ENCODE measurements at regions not wholly inside any gene's neighbourhood (a gene's known extent, or its start where the extent isn't known, plus 50 kb on each side); places are given as distances from the start of the nearest gene placed in this dataset.

DNA sequence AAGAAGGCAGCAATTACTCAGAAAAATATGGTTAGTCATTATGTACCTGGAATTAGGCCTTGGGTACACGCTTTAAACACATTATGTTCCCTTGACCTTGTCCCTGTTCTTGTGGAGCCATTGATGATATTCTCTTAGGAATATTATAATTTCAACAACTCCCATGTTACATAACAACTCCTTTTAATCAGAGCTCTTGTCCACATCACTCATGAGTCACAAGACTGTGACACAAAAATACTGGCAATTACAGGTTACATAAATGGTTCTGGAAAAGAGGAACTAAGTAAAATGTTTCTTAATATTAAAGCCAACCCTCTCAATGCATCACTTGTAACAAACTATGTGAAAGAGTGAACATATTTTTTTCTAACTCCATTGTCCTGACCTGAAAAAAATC, 143.8 kb upstream of the PCLO start:
- no peak overlapping the region for H3K4me3 ChIP-seq (ENCODE audit: low read depth, poor library complexity, severe bottlenecking)
- no peak for DNase-seq (ENCODE audit: low spot score in 2 of 2)
- TF ChIP-seq POLR2A (IDR thresholded peaks at IDR 0.05) = no peak
- TF ChIP-seq, protein P1, sequence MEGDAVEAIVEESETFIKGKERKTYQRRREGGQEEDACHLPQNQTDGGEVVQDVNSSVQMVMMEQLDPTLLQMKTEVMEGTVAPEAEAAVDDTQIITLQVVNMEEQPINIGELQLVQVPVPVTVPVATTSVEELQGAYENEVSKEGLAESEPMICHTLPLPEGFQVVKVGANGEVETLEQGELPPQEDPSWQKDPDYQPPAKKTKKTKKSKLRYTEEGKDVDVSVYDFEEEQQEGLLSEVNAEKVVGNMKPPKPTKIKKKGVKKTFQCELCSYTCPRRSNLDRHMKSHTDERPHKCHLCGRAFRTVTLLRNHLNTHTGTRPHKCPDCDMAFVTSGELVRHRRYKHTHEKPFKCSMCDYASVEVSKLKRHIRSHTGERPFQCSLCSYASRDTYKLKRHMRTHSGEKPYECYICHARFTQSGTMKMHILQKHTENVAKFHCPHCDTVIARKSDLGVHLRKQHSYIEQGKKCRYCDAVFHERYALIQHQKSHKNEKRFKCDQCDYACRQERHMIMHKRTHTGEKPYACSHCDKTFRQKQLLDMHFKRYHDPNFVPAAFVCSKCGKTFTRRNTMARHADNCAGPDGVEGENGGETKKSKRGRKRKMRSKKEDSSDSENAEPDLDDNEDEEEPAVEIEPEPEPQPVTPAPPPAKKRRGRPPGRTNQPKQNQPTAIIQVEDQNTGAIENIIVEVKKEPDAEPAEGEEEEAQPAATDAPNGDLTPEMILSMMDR (IDR thresholded peaks at IDR 0.05) = no peak
- 0% methylated on average over 1 of the region's 1 CpG for WGBS, 2 donors
- intact Hi-C loops (cut with DNase I; ENCODE audit: low total_unique reads) = no loop called here

DNA sequence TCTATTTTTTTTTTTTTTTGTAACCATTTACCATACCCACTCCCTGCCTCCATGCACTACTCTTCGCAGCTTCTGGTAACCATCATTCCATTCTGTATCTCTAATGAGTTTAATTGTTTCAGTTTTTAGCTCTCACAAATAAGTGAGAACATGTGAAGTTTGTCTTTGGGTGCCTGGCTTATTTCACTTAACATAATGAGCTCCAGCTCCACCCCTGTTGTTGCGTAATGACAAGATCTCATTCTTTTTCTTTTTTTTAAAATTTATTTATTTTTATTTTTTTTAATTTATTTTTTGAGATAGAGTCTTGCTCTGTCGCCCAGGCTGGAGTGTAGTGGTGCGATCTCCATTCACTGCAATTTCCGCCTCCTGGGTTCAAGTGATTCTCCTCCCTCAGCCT, 142.3 kb upstream of the PCLO start:
- 77 to 93% methylated on average over 5 of the region's 5 CpGs for WGBS, 2 donors
- TF ChIP-seq POLR2A (IDR thresholded peaks at IDR 0.05) = no peak
- TF ChIP-seq, protein P1 (IDR thresholded peaks at IDR 0.05) = no peak
- H3K4me3 ChIP-seq (ENCODE audit: low read depth, poor library complexity, severe bottlenecking) = no peak overlapping the region
- intact Hi-C loops (cut with DNase I; ENCODE audit: low total_unique reads) = no loop called here
- DNase-seq (ENCODE audit: low spot score in 2 of 2) = no peak

DNA sequence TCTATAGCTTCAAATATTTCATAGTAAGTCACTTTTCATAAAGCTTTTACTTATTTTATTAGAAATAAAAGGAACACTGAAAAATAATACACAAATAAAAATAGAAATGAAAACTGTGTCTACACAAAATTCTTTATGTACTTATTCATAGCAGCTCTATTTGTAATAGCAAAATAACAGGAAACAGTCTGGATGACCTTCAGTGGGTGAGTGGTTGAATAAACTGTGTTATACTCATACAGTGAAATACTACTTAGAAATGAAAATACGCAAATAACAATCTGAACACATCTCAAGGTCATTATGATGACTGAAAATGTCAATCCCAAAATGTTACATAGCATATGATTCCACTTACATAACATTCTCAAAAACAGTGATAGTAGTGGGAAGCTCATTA, 138.7 kb upstream of the PCLO start:
- H3K4me3 ChIP-seq (ENCODE audit: low read depth, poor library complexity, severe bottlenecking) = no peak overlapping the region
- no peak for DNase-seq (ENCODE audit: low spot score in 2 of 2)
- intact Hi-C loops (cut with DNase I; ENCODE audit: low total_unique reads) = no loop called here
- no peak for TF ChIP-seq POLR2A (IDR thresholded peaks at IDR 0.05)
- TF ChIP-seq, protein P1 (IDR thresholded peaks at IDR 0.05) = no peak
- WGBS, 2 donors = 85 to 88% methylated on average over 1 of the region's 1 CpG

DNA sequence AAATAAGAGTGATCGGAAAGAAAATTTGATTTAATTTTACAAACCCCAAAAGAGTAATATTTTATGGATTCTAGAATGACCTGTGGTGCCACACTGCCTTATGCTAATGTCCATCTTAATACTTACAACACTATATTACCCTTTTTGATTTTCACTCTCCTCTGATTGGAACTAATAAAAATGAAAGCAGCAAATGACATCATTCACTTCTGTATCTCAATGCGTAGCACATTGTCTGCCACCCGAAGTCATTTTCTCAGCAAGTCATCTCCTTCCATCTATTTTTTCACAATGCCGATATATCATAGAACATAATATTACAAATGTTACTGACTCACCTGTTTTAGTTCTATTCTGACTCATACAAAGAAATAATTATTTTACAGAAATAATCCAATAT, 127.5 kb upstream of the PCLO start:
- WGBS, 2 donors = 93 to 96% methylated on average over 4 of the region's 4 CpGs
- no peak overlapping the region for H3K4me3 ChIP-seq (ENCODE audit: low read depth, poor library complexity, severe bottlenecking)
- intact Hi-C loops (cut with DNase I; ENCODE audit: low total_unique reads) = no loop called here
- DNase-seq (ENCODE audit: low spot score in 2 of 2) = no peak
- no peak for TF ChIP-seq POLR2A (IDR thresholded peaks at IDR 0.05)
- TF ChIP-seq, protein P1 (IDR thresholded peaks at IDR 0.05) = no peak

DNA sequence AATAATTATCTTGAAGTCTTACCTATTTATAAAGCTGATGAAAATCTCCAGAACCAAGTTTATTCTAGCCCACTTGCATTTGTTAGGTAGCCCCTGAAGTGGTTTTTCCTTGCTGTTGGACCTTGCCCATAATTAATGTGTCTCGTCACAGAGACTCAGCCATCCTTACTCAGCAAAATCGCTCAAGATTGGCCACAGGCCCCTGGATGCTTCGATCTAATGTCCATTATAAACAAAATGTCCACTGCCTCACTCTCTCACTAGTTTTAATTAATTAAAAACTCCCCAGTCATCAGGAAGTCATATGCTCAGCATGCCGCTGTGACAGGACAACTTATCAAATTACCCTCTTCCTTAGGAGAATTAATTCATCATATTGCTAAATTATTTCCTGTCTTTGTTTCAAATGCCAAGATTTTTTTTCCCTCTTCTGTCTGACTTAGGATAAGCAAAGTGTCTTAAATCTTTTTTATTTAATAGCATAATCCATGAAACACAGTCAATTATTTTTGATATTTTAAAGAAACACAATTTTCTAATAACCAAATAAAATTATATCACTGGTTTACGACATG, 126.8 kb upstream of the PCLO start:
- no peak for DNase-seq (ENCODE audit: low spot score in 2 of 2)
- WGBS, 2 donors = 47 to 51% methylated on average over 5 of the region's 5 CpGs
- TF ChIP-seq, protein P1 (IDR thresholded peaks at IDR 0.05) = no peak
- intact Hi-C loops (cut with DNase I; ENCODE audit: low total_unique reads) = no loop called here
- no peak overlapping the region for H3K4me3 ChIP-seq (ENCODE audit: low read depth, poor library complexity, severe bottlenecking)

DNA sequence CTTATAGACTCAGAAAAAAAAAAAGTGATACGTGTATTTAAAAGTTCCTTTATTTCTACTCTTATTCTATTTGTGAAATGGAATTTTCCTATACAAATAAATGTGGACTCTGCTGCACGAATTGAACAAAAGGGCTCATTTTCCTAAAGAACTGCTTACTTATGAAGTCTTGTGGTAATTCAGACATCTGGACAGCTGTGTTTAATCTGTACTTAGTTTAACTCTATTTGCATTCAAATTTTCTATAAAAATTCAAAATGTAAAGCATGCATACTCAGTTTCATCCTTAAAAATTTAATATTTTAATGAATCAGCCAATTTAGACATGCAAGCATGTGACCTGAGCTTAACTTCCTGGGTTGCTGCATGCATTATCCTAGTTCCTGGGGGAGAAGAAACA, 118.0 kb upstream of the PCLO start:
- DNase-seq (ENCODE audit: low spot score in 2 of 2) = no peak
- intact Hi-C loops (cut with DNase I; ENCODE audit: low total_unique reads) = no loop called here
- no peak overlapping the region for H3K4me3 ChIP-seq (ENCODE audit: low read depth, poor library complexity, severe bottlenecking)
- TF ChIP-seq, protein P1 (IDR thresholded peaks at IDR 0.05) = no peak
- no peak for TF ChIP-seq POLR2A (IDR thresholded peaks at IDR 0.05)
- WGBS, 2 donors = 66 to 70% methylated on average over 2 of the region's 2 CpGs

Data from lower leg skin (tissue), 4 donors.